ENCODE measurements at regions not wholly inside any gene's neighbourhood (a gene's known extent, or its start where the extent isn't known, plus 50 kb on each side); places are given as distances from the start of the nearest gene placed in this dataset.

DNA sequence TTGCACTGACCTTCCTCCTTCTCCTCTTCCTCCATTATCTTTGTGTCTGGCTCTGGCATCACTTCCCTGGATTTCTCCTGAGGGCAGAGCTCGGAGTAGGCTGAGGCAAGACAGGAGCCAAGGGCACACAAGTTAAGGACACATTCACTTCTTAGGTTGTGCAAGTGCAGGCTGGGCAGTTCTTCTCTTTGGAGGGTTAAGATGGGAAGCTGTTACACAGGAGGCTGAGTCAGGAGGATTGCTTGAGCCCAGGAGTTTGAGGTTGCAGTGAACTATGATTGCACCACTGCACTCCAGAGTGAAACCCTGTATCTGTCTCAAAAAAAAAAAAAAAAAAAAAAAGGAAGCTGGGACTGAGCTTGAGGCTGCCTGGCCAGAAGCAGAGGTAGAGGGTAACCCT is 176.2 kb upstream of the ANKRD28 start:
- no peaks in the 10 kb centered on the region for H3K36me3 ChIP-seq
- DNase-seq = no peak
- in situ Hi-C loops (cut with MboI; ENCODE audit: low pct_ligation_motif_present in 1 of 4, low pct_unique_long_range_greater_than_20kb in 1 of 4, low sequenced_read_pairs in 3 of 4) (no loop called here), intact Hi-C loops (cut with DNase I; ENCODE audit: low total_unique reads) (no loop called here)
- H3K4me3 ChIP-seq = no peak overlapping the region
- H3K9me3 ChIP-seq = no peaks in the 10 kb centered on the region
- WGBS, 2 donors (ENCODE audit: low coverage in 1 of 2) = 73% methylated on average over 1 of the region's 1 CpG; no CpG with 5 or more reads in 1 of the 2 donors
- no peaks in the 10 kb centered on the region for H3K27me3 ChIP-seq
- H3K4me1 ChIP-seq = no peaks in the 10 kb centered on the region
- H3K27ac ChIP-seq = no peak overlapping the region
- TF ChIP-seq EP300 (IDR thresholded peaks at IDR 0.05; ENCODE audit: low read depth) (no peak), POLR2AphosphoS5 (IDR thresholded peaks at IDR 0.05) (no peak), POLR2A (IDR thresholded peaks at IDR 0.05) (no peak)
- TF ChIP-seq, protein P1, sequence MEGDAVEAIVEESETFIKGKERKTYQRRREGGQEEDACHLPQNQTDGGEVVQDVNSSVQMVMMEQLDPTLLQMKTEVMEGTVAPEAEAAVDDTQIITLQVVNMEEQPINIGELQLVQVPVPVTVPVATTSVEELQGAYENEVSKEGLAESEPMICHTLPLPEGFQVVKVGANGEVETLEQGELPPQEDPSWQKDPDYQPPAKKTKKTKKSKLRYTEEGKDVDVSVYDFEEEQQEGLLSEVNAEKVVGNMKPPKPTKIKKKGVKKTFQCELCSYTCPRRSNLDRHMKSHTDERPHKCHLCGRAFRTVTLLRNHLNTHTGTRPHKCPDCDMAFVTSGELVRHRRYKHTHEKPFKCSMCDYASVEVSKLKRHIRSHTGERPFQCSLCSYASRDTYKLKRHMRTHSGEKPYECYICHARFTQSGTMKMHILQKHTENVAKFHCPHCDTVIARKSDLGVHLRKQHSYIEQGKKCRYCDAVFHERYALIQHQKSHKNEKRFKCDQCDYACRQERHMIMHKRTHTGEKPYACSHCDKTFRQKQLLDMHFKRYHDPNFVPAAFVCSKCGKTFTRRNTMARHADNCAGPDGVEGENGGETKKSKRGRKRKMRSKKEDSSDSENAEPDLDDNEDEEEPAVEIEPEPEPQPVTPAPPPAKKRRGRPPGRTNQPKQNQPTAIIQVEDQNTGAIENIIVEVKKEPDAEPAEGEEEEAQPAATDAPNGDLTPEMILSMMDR (IDR thresholded peaks at IDR 0.05) = no peak

DNA sequence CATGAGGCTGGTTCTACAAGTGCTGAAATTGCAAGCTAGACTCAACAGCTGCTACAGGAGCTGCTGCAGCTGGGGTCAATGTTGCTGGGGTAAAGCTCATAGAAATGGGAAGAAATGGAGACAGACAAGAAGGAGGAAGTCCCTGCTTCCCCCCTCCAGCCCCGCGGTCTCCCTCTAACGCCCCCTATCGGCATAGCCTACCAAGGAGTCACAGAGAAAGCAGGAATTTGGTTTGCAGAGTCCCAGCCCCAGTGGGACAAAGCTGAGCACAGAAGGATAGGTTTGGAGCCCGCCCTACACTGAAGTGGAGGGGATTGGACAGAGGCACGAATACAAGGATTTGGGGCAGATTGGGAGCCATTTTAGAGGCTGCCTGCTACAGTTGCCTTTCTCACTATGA is 176.9 kb upstream of the ANKRD28 start:
- in situ Hi-C loops (cut with MboI; ENCODE audit: low pct_ligation_motif_present in 1 of 4, low pct_unique_long_range_greater_than_20kb in 1 of 4, low sequenced_read_pairs in 3 of 4) (no loop called here), intact Hi-C loops (cut with DNase I; ENCODE audit: low total_unique reads) (no loop called here)
- no peak for DNase-seq
- WGBS, 2 donors (ENCODE audit: low coverage in 1 of 2) = 31 to 80% methylated on average over 1 to 6 of the region's 6 CpGs
- no peaks in the 10 kb centered on the region for H3K9me3 ChIP-seq
- H3K27ac ChIP-seq = no peak overlapping the region
- H3K4me1 ChIP-seq = no peaks in the 10 kb centered on the region
- no peaks in the 10 kb centered on the region for H3K27me3 ChIP-seq
- no peaks in the 10 kb centered on the region for H3K36me3 ChIP-seq
- no peak overlapping the region for H3K4me3 ChIP-seq
- TF ChIP-seq POLR2AphosphoS5 (IDR thresholded peaks at IDR 0.05) = no peak
- TF ChIP-seq POLR2A (IDR thresholded peaks at IDR 0.05) = no peak
- TF ChIP-seq, protein P1 (IDR thresholded peaks at IDR 0.05) = no peak
- TF ChIP-seq EP300 (IDR thresholded peaks at IDR 0.05; ENCODE audit: low read depth) = no peak

- Histone ChIP-seq H3K9me3 (no peaks in the 10 kb centered on the region), H3K4me1 (no peaks in the 10 kb centered on the region), H3K4me3 (no peak overlapping the region), H3K27me3 (no peaks in the 10 kb centered on the region), H3K36me3 (no peaks in the 10 kb centered on the region), H3K27ac (no peak overlapping the region)
- in situ Hi-C loops (cut with MboI; ENCODE audit: low pct_ligation_motif_present in 1 of 4, low pct_unique_long_range_greater_than_20kb in 1 of 4, low sequenced_read_pairs in 3 of 4) = no loop called here
- WGBS, 2 donors (ENCODE audit: low coverage in 1 of 2) = 35% methylated on average over 2 of the region's 2 CpGs; no CpG with 5 or more reads in 1 of the 2 donors
- DNase-seq = no peak
- TF ChIP-seq EP300 (IDR thresholded peaks at IDR 0.05; ENCODE audit: low read depth) (no peak), POLR2AphosphoS5 (IDR thresholded peaks at IDR 0.05) (no peak), POLR2A (IDR thresholded peaks at IDR 0.05) (no peak)
- TF ChIP-seq, protein P1 (IDR thresholded peaks at IDR 0.05) = no peak
- intact Hi-C loops (cut with DNase I; ENCODE audit: low total_unique reads) = no loop called here
These were observed 178.7 kb upstream of the ANKRD28 start for GRCh38 chr3:15976524-15976923.

DNA sequence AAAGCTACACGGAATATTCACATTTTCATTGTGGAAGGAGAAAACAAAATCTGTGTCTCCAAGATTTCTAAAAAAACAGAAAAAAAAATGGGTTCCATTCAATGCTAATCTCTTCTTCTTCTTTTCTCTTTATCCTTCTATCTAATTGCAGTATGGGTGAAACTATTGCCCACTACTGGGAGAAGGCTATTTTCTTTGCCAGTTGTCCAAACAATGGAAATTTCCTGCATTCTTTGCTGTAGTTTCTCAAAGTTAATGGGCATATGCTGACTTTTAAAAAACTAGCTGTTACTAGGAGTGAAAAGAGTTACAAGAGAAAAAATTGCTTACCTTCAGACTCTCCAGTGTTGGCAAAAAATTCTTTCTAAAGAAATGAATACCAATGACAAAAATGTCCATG is 179.3 kb upstream of the ANKRD28 start:
- WGBS, 2 donors (ENCODE audit: low coverage in 1 of 2) = 54 to 85% methylated on average over 1 of the region's 1 CpG
- TF ChIP-seq, protein P1 (IDR thresholded peaks at IDR 0.05) = no peak
- TF ChIP-seq POLR2A (IDR thresholded peaks at IDR 0.05) (no peak), POLR2AphosphoS5 (IDR thresholded peaks at IDR 0.05) (no peak), EP300 (IDR thresholded peaks at IDR 0.05; ENCODE audit: low read depth) (no peak)
- Histone ChIP-seq H3K4me3 (no peak overlapping the region), H3K36me3 (no peaks in the 10 kb centered on the region), H3K4me1 (no peaks in the 10 kb centered on the region), H3K27me3 (no peaks in the 10 kb centered on the region), H3K9me3 (no peaks in the 10 kb centered on the region), H3K27ac (no peak overlapping the region)
- in situ Hi-C loops (cut with MboI; ENCODE audit: low pct_ligation_motif_present in 1 of 4, low pct_unique_long_range_greater_than_20kb in 1 of 4, low sequenced_read_pairs in 3 of 4) = no loop called here
- DNase-seq = no peak
- intact Hi-C loops (cut with DNase I; ENCODE audit: low total_unique reads) = no loop called here

All from transverse colon (tissue), 4 donors.